Prostate gland (tissue), 2 donors: ENCODE measurements at regions not wholly inside any gene's neighbourhood (a gene's known extent, or its start where the extent isn't known, plus 50 kb on each side); places are given as distances from the start of the nearest gene placed in this dataset.
"Not testable (repeated sequence)": the region's sequence is repeated elsewhere in the genome, so short reads cannot be mapped to it uniquely, and the experiment has no call there.

Experiments
- DNase-seq: peaks from one replicate; pipeline ENCODE4 v3.0.0-alpha.2; 2019; ENCODE audit warnings: low spot score
- H3K27ac ChIP-seq, 2 donors: fragments of 200-600 bp; sonication (generic); 2 replicates each; pipeline ENCODE4 v1.5.1; 2017 to 2019
- H3K27me3 ChIP-seq: fragments of 200-600 bp; sonication (generic); replicated peaks from 2 replicates; pipeline ENCODE4 v1.5.1; 2019; ENCODE audit not compliant: insufficient read depth
- H3K36me3 ChIP-seq, 2 donors: fragments of 200-600 bp; sonication (generic); 1 replicate in 1 of 2; 2 replicates in 1 of 2; pipeline versions ENCODE4 v1.5.1 to v1.8.1; 2017 to 2019
- H3K4me1 ChIP-seq: fragments of 200-600 bp; sonication (generic); replicated peaks from 2 replicates; pipeline ENCODE4 v1.5.1; 2019
- H3K4me3 ChIP-seq, 2 donors: fragments of 200-600 bp; sonication (generic); 2 replicates each; pipeline ENCODE4 v1.5.1; 2017 to 2019
- H3K9me3 ChIP-seq: fragments of 200-600 bp; sonication (generic); 2 replicates; pipeline ENCODE4 v1.5.1; 2017
- CTCF ChIP-seq, 4 experiments: fragments of 200-600 bp in 2 of 4; fragments of 450-650 bp in 2 of 4; sonication (generic) in 2 of 4; IDR thresholded peaks; 1 replicate in 3 of 4; 2 replicates in 1 of 4; pipeline ENCODE4 v1.5.1; 2016 to 2019; ENCODE audit warnings: antibody characterized with exemption in 4 of 4, mild to moderate bottlenecking in 2 of 4, moderate library complexity in 2 of 4
- POLR2A ChIP-seq: fragments of 450-650 bp; IDR thresholded peaks from one replicate; pipeline ENCODE4 v1.6.1; 2016; ENCODE audit warnings: antibody characterized with exemption, mild to moderate bottlenecking
- POLR2AphosphoS5 ChIP-seq: sonication (generic); formaldehyde crosslinking; IDR thresholded peaks from one replicate; pipeline ENCODE4 v1.6.1; 2017; ENCODE audit warnings: antibody characterized with exemption
- WGBS: methylation state at CpG from one replicate; pipeline ENCODE4 v1.1.5; 2018; 5-methylcytosine and 5-hydroxymethylcytosine counted together
- intact Hi-C: fragments of 100-400 bp; cut with DNase I; formaldehyde crosslinking; loops from one replicate; pipeline ENCODE4 v1.14.2; 2022

- Histone ChIP-seq H3K27me3 (no peaks in the 10 kb centered on the region), H3K9me3 (no peaks in the 10 kb centered on the region), H3K27ac (no peak overlapping the region), H3K36me3 (no peaks in the 10 kb centered on the region), H3K4me1 (no peaks in the 10 kb centered on the region), H3K4me3 (no peak overlapping the region)
- 42% methylated on average over 4 of the region's 4 CpGs for WGBS
- DNase-seq, result peak; percentile 33
- intact Hi-C loops, result no loop called here
- TF ChIP-seq POLR2AphosphoS5 (peak; percentile 37), POLR2A (no peak), CTCF (IDR thresholded peaks at IDR 0.05) (peak in 2 of 4 experiments; percentile 28 to 43)
These were observed 60.0 kb upstream of the AGAP1 start for GRCh38 chr2:235433860-235434259.

DNA sequence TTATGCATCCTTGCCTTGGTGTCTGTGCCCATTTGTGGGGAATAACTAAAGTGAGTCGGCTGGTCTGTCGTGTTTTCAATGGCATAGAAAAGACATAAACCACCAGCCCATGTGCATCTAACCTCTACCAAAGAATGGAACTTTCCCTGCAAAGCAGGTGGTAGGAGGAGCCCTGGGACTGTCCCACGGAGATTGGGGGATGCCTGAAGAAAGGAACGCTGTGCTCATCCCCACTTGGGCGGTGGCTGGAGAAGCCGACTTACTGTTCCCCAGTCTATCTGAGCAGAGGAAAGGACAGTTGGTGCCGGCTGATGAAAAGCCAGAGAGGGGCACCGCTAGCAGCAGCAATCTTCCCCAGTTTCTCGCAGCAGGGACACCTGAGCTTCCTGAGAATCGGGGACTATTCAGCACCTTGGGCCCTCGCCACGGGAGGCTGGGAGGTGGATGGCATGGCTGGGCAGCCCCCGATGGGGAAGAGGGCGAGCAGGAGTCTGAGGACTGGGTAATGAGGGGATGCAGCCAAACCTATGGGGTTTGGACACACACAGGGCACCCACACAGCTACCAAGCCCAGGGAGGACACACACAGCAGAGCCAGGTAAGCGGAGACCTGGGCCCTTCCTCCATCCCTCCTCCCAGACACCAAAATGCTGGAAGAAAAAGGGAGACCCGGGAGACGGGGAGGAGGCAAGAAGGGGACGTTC lies 53.7 kb upstream of the AGAP1 start:
- no peak for DNase-seq
- WGBS, result 61% methylated on average over 18 of the region's 18 CpGs
- TF ChIP-seq CTCF (IDR thresholded peaks at IDR 0.05) (no peak), POLR2AphosphoS5 (no peak), POLR2A (no peak)
- H3K4me3 ChIP-seq, result no peak overlapping the region
- H3K9me3 ChIP-seq, result no peaks in the 10 kb centered on the region
- H3K27ac ChIP-seq, result no peak overlapping the region
- intact Hi-C loops, result no loop called here
- no peaks in the 10 kb centered on the region for H3K4me1 ChIP-seq
- no peaks in the 10 kb centered on the region for H3K27me3 ChIP-seq
- H3K36me3 ChIP-seq, result no peaks in the 10 kb centered on the region

GRCh38 chr2:235443580-235443979 lies 50.3 kb upstream of the AGAP1 start:
- WGBS, result 90% methylated on average over 6 of the region's 6 CpGs
- H3K9me3 ChIP-seq, H3K4me1 ChIP-seq, H3K27me3 ChIP-seq, H3K27ac ChIP-seq, H3K36me3 ChIP-seq, DNase-seq, H3K4me3 ChIP-seq, intact Hi-C loops: not testable (repeated sequence)
